GM18519 (cell line): ENCODE measurements at regions not wholly inside any gene's neighbourhood (a gene's known extent, or its start where the extent isn't known, plus 50 kb on each side); places are given as distances from the start of the nearest gene placed in this dataset.

ENCODE experiments used
- ATAC-seq: cut with Tn5 transposase; IDR thresholded peaks from one replicate; pipeline ENCODE4 v1.9.1; 2021; ENCODE audit warnings: mild to moderate bottlenecking, moderate library complexity; ENCODE audit not compliant: unreplicated experiment, low FRiP score

DNA sequence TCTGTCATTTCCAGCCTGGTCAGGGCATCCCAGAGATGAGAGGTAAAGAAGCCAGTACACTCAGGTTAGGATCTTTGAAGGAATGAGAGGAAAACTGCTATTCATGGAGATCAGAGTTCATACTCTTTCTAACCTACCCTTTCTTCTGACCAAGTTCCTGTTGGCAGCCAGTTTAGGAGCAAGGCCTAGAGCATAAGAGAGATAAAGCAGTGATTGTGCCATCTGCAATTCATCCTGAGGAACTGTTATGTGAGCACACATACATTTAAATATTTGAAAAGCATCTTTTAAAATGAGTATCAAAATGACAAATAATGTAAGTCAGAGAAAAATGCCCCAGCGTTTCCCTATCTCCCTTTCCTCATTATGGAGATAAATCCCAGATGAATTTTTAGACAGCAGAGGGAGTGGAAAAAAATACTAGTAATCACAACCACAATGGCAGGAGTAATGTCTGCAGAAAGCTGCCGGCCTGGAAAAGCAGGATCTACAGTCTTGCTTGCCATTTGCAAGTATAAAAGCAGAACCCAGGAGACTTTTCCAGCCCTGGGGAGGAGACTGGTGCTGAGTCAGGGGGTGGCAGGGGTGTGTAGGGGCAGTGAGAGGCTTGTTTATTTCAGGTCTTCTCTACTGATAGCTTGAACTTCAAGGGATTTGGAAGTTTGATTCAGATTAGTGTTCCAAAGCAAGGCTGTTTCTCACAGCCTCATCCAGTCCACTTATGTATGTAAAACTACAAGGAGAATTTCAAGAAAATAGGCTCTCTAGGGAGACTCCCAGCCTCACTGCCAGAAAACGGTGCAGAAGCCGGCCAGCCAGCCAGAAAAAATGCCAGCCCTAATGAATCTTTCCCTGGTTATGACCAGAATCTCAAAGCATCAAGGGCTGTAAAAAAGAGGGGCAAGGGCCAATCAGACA lies 1052.4 kb downstream of the TUSC7 start:
- no peak for ATAC-seq

DNA sequence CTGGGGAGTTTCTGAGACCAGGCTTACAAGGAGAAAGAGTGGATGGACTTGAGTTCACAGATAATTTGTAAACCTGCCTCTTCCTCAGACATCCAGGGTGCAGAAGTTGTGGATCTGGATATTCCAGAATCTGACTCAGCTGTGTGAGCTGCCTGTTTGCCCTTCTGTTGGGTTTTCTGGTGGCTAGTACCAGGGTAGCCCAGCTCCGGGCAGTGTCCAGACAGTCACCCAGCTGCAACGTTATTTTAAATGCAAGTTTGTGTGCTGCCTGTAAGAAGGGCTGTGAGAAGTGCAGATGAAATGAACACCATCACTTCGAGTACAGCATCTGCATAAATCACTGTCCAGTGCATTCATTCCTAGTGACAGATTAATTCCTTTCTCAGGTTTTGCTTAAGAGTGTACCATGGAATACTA lies 1053.0 kb downstream of the TUSC7 start:
- ATAC-seq = no peak

DNA sequence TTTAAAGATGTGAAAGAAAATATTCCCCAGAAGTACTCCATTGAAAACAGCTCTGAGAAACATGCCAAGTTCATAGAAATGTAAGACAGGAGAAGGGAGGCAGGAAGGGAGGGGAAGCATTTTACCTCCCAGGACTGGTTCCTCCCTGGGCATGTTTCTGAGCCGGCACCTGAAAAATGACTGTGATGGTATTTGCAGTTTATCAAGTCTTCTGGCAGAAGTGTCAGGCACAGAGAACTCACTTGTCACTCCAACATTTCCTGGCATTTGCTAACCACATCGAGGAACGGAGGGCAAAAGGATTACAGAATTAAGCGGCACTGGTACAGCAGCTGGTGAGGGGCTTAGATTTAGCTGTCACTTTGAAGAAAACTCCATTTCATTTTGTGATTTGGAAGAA lies 1054.0 kb downstream of the TUSC7 start:
- no peak for ATAC-seq

DNA sequence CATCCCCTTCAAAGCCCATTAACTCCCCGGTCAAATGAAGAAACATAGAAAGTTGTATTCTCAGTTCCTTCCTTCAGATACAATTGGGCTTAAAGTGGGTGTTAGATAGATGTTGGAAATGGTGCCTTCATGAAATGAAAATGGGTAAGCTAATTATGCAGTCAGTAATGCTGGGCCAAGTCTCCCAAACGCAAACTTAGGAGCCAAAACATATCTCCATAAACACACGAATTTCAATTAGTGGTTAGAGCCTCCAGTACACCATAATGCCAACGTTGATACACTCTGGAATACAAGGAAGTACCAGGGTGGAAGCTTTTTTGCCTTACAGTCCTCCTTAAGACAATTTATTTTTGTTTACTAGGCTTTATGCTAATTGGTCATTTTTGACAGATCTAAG lies 1059.0 kb downstream of the TUSC7 start:
- ATAC-seq = no peak

DNA sequence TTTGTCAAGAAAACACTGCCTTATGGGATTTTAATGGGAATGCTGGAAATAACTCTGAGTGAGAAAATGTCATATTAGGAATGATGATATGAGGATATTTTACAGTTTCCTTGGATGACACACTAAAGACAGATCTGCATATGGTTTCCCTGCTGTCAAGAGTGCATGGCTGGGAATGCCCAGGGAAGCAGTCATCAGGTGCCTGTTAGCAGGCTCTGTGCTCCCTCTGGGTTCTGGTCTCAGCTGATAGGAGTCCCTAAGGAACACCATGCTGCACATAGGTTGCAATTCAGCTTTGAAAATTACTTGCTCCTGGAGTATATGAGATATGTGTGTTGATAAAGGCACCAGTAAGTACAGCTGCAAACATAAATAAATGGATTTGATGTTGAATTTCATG lies 1064.6 kb downstream of the TUSC7 start:
- no peak for ATAC-seq

DNA sequence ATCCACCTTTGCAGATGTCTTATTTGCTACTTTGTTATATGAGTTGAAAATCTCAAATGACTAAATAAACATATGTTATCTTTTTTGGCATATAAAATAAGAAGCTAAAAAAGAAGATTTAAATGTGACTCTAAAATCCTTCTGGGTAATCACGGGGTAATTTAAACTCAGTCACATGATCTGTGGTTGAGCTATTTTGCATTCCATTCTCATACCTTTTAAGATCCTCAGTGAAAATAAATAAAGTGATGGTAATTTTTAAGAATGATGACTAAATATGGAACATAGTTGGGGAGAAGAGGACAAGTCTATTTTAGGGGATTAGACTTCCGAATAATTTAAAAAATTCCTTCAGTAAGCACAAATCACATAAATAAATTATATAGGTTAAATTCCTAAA lies 1076.8 kb downstream of the TUSC7 start:
- no peak for ATAC-seq

DNA sequence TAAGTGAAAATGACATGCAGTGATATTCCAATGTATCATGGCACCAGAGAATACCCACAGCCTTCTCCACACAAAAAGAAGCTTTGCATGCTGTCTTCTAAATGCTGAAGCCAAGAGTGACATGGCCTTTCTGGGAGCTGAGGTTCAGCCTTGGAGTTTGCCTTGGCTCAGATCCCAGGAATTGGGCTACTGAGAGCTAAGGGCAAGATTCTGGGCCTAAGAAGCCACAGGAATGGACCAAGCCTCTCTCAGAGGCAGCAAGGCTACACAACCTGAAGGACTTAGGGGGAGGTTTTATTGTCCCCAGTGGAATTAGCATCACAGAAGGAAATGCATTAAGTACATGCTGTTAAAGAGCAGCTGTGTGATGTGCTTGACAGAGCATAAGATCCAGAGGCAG lies 1078.5 kb downstream of the TUSC7 start:
- no peak for ATAC-seq

DNA sequence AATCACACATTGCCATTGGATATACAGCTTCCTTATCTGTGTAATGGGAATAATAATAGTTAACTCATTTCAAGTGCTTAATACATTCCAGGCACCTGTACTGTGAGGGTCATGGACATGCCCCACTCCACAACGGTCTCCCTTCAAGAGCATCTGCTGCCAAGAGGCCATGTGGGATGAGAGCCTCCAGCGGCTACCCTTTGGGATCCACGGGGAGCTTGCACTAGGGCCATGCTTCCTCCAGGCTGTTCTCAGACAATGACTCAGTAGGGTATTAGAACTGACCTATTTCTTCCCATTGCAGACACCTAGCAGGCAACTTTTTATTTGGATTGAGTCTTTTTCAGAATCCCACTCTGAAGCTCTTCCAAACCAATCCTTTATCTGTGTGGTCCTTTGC lies 1078.9 kb downstream of the TUSC7 start:
- ATAC-seq = no peak

DNA sequence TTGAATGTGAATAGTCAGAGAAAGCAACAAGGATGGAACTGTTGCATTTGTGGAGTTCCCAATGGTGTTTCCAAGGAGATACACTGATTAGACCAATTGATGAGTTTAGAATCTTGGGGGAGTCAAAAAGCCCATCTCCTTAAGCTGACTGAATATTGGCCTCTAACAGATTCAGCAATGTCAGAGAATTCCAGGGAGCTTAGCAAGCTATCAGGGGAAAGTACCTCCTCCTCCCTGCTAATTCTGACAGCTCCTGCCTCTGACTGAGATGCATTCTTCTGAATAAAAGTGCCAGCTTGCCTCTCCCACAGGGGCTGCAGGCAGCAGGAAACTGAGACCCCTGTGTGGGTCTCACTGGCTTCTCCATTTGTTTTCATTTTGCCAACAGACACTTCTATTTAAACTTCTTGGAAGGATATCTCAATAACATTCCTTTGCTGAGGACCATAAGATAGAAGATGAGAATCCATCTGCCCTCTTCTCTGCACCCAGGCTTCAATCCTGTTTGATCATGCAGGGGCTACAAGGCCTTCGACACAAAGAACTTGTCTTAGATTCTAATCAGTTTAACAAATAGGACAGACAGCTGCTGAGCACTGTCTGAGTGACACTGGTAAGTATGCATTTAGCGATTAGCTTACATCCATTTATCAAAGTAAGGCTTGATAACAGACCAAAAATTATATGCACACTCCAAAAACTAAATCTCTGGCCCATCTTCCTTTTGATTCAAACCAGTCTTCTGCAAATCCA lies 1080.8 kb downstream of the TUSC7 start:
- no peak for ATAC-seq

DNA sequence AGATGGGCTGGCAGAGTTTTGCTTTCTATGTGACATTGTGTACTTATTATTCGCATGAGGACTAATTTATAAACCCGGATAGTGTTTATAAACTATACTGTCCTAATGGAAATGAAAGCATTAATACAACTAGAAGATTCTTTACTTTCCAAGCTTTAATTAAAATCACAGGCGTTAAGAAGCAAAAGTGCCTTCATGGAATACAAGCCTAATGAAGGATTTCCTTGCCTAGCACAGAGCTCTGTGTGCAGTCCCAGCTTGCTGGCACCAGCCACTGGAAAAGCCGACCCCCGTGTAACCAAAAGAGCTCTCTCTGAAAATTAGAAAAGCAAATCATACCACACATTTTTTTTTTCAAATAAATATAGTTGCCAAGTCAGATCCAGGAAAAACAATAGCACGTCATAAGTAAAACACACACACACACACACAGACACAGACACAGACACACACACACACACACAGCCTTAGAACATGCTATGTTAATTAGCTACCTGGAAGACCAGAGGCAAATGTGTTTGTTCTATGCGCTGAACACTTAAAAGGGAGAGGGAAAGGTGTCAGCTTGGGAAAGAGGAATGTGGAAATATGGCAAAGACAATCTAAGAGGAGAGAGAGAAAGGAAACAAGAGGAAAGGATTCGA lies 1084.2 kb downstream of the TUSC7 start:
- no peak for ATAC-seq

DNA sequence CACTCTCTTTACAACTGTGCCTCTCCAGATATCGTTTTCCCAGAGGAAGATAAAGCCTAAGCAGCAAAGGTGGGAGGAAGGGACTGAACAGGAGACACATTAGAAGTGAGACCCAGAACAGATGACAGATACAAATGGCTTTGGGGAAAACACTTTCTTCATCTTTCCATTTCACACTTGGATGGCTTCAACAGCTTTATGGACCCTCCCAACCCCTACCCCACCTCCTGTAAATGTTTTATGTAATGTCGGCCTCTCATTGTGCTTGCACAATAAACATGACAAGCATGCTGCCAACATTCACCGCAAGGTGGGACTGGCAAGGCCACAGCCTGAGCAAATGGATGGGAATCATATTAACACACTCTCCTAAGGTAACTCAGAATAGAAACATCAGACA lies 1088.6 kb downstream of the TUSC7 start:
- no peak for ATAC-seq

DNA sequence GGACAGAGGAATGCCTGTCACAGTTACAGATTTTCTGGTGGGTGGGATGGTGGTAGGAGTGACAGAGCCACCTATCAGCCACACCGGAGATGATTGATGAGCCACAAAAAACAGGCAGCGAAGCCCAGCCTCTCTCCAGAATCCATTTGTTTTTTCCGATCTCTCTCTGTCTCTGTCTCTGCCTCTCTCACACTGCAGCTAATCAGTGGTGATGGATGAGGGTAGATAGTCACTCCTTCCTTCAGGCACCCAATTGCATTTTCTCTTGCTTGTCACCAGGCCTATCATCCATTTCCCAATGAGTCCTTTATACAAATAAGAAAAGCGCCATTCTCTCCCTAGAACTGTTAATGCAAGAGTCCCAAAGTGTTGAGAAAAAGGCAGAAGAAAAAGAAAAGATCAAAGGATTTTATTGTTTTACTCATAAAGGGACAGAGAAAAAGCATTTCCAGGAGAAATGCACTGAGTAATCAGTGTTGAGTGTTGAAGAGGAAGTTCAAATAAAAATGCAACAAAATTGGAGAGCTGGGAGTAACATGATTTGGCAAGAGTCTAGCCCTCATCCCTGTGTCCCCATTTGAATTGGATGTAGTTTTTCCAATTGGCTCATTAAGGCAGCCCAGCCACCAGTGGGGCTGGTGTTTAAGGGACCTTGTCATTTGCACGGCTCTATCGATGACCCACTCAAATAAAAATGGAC lies 1089.3 kb downstream of the TUSC7 start:
- no peak for ATAC-seq

DNA sequence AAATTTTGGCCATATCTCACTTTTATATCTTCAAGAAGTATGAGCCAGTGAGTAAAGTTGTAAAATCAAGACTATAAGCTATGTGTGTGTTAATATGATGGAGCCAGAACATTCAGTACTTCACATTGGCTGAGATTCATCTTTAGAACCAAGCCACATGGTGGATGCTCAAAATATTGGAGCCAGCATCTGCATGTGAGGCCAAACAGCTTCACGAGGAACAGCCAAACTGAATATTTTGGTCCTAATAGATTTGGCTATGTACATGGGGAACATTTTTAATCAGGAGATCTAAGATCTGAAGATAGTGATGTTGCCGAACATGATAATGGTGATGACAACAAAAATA lies 1089.8 kb downstream of the TUSC7 start:
- no peak for ATAC-seq

DNA sequence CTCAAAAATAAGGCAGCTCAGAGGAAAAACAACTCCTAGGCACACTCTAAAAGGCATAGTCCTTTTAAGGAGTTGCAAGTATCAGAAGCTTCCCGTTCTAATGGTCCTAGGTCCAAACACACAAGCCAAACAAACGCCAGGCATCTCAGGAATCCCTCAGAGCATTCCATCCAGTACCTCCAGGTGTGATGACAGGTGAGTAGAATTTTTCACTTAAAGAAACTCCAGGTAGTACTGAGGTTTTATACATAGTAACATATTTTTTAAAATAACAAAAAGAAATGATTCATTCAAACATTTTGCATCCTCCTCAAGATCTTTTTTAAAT lies 1092.3 kb downstream of the TUSC7 start:
- ATAC-seq = no peak

DNA sequence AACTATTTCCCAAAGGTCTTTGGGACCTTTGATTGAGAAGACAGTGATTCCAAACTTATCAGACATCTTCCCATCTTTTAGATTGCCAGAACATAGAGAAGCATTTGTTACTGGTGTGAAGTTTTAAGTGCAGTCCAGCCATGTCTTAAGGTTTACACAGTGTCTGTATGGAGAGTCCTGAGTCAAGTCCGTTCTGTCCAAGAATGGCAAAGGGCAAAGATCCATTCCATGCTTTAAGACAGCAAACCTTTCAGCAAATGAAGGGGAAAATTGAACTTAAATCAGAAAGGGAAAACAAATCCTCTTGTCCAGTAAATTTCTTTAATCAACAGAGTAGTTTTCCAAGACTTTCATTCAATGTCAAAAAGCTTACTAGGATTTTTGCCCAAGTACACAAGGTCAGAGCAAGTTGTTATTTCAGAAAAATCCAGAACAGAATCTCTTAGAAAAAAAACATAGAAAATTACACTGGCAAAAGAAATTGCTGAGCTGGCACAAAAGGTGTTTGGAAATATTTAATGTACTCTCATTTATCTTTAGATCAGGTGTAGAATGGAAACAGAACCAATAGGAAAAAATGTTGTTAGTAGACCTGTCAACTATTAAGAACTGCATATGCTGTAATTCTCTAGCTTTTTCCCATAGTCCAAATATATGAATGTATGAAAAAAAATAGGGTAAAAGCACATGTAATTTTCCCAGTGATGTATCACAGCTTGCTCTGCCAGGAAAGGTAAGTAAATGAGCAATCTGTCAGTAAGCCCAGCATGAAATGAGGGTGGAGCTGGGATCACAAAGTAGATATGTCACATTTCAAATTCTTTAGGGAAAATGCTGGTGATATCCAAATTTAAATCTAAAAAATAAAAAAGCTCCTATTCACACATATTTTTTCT lies 1099.9 kb downstream of the TUSC7 start:
- ATAC-seq = no peak

DNA sequence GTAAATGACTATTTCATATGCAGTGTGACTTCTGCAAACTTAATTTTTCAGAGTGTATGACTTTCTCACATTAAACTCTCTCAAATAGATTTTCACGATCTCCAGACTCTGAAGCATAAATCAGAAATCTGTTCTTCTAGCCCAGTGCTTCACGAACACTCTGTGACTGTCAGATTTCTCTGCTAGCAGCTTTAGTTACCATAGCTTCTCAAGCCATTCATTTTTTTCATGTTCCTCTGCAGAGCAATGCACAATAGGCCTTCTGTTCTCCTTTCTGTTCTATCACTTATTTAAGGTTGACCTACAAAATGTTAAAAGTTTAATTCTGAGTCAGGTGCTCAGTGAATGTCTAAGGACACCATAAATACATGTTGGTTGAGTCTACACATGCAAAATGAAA lies 1102.2 kb downstream of the TUSC7 start:
- ATAC-seq = no peak

DNA sequence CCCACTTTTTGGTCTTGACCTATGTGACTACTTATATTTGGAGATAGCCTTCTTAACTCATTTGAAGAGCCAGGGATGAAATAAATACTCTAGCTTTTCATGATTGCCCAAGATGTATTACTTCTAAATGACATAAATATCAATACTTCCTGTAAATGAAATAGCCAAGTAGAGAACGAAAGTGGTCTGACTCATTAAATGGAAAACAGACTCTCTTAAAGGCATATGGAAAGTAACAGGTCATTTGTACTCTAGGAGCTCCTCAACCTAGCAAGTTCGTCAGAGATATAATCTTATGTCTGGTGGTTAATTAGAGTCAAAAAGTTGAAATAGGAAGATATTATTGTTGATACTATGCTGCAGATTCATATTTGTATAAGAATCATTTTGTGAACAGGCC lies 1105.4 kb downstream of the TUSC7 start:
- no peak for ATAC-seq

DNA sequence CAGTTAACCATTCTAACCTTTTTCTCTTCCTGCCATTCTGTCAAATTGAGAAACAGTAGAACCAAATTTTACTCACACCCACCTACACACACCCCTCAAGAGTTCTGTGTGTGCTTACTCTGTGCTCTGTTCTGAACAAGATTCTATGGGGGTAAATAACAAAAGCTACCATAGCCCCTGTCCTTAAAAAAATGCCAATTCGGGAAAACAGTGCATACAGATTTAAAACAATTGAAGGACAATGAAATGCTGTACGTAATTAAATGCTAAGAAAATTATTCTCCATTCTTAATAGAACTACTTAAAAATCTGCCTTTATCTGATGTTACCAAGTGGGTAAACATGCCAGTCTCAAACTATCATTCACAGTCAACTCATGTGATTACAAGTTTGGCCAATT lies 1107.5 kb downstream of the TUSC7 start:
- no peak for ATAC-seq

DNA sequence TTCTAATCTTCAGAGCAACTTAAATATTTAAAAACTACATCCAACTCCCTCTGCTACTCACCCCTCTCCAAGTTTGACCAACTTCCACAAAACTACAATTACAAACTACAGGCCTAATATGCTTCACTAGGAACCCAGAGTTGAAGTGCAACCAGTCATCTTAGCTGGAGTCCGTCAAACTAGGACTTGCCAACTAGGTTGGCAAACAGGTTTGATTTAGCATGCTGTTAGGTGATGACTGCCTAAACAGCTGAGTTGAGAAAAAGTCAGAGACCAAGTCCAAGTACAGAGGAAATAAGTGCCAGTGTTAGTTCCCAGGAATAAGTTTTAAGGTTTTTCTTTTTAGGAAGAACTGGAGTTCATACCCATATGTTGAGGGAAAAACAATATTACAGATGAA lies 1109.0 kb downstream of the TUSC7 start:
- no peak for ATAC-seq

DNA sequence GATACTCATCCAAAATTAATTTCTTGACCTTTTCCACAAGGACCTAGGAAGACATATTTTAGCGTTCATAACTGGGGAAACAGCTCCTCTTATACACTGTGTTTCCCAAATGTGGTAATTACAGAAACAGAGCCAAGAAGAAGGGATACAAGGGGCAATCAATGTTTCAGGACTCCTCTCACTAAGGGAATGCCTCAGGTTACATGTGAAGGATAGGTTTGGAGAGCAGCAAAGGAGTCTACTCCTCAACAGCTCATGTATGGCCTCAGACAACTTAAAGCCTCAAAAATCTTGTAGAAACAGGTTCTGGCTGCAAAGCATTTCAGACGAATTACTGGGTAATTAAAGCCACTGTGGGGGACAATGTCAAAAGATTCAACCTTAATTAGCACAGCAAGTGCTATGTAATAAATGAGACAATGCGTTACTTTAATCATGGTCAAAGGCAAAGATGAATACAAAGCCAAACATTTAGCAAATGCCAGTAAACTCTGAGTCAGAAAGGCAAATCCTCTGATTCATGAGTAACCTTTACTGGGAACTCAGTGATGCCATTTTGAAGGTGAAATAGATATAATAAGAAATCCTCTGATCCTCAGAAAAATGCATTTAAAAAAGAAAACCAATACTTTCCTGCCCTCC lies 1111.2 kb downstream of the TUSC7 start:
- ATAC-seq = no peak
